Gastroesophageal sphincter (tissue), 4 donors: ENCODE measurements at regions not wholly inside any gene's neighbourhood (a gene's known extent, or its start where the extent isn't known, plus 50 kb on each side); places are given as distances from the start of the nearest gene placed in this dataset.
"Not testable (repeated sequence)": the region's sequence is repeated elsewhere in the genome, so short reads cannot be mapped to it uniquely, and the experiment has no call there.

Experiments used
- ATAC-seq: fragments of 150-250 bp; one replicate; pipeline ENCODE4 v1.9.1; 2016; ENCODE audit warnings: mild to moderate bottlenecking, moderate library complexity
- H3K27ac ChIP-seq, 4 donors: fragments of 200-600 bp; sonication (generic) in 3 of 4; 1 replicate in 3 of 4; 2 replicates in 1 of 4; pipeline ENCODE4 v1.5.1; 2016 to 2019
- H3K27me3 ChIP-seq: fragments of 200-600 bp; sonication (generic); one replicate; pipeline ENCODE4 v1.5.1; 2019
- H3K36me3 ChIP-seq, 2 donors: fragments of 200-600 bp; sonication (generic); one replicate each; pipeline ENCODE4 v1.5.1; 2019; ENCODE audit warnings: control low read depth in 1 of 2
- H3K4me1 ChIP-seq, 3 donors: fragments of 200-600 bp; sonication (generic); 1 replicate in 2 of 3; 2 replicates in 1 of 3; pipeline ENCODE4 v1.5.1; 2016 to 2019; ENCODE audit warnings: control low read depth in 2 of 3
- H3K4me3 ChIP-seq, 2 donors: fragments of 200-600 bp; sonication (generic); one replicate each; pipeline ENCODE4 v1.5.1; 2019; ENCODE audit warnings: mild to moderate bottlenecking in 1 of 2, moderate library complexity in 1 of 2
- H3K9me3 ChIP-seq, 3 donors: fragments of 200-600 bp; sonication (generic); one replicate each; pipeline ENCODE4 v1.5.1; 2017 to 2019; ENCODE audit warnings: control low read depth in 2 of 3
- EP300 ChIP-seq: sonication (generic); formaldehyde crosslinking; IDR thresholded peaks from one replicate; pipeline ENCODE4 v1.6.1; 2017; ENCODE audit warnings: antibody characterized with exemption, mild to moderate bottlenecking
- POLR2A ChIP-seq, 2 donors: fragments of 450-650 bp; IDR thresholded peaks; one replicate each; pipeline ENCODE4 v1.6.1; 2017; ENCODE audit warnings: antibody characterized with exemption in 2 of 2, mild to moderate bottlenecking in 2 of 2, moderate library complexity in 1 of 2
- POLR2AphosphoS5 ChIP-seq: sonication (generic); formaldehyde crosslinking; IDR thresholded peaks from one replicate; pipeline ENCODE4 v1.6.1; 2017; ENCODE audit warnings: antibody characterized with exemption
- WGBS, 2 donors: methylation state at CpG; one replicate each; pipeline ENCODE4 v1.1.5; 2018; ENCODE audit warnings: low coverage in 1 of 2; 5-methylcytosine and 5-hydroxymethylcytosine counted together
- TF ChIP-seq, protein P1 (sequence below), 4 experiments: fragments of 200-600 bp in 2 of 4; fragments of 450-650 bp in 2 of 4; sonication (generic) in 1 of 4; IDR thresholded peaks; one replicate each; pipeline ENCODE4 v1.5.1; 2017 to 2019; ENCODE audit warnings: antibody characterized with exemption in 4 of 4, mild to moderate bottlenecking in 2 of 4, moderate library complexity in 2 of 4

DNA sequence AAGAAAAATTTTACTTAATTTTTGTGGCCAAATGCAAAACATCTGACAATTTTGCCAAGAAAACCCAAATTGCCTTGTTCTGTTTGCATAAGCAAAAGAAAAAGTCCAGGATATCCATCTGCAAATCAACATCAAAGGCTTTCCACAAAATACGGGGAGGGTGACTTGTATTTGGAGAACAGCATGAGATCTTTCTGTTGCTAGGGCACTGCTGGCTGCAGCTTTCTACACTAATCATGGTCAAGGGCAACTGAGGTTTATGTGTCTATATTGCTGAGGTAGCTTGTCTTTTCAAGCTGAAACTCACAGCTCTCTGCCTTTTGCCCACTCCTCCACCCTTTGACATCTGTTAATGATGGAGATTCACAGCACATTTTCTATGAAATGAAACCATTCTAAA, 389.1 kb downstream of the NKX6-1 start:
- TF ChIP-seq, protein P1, sequence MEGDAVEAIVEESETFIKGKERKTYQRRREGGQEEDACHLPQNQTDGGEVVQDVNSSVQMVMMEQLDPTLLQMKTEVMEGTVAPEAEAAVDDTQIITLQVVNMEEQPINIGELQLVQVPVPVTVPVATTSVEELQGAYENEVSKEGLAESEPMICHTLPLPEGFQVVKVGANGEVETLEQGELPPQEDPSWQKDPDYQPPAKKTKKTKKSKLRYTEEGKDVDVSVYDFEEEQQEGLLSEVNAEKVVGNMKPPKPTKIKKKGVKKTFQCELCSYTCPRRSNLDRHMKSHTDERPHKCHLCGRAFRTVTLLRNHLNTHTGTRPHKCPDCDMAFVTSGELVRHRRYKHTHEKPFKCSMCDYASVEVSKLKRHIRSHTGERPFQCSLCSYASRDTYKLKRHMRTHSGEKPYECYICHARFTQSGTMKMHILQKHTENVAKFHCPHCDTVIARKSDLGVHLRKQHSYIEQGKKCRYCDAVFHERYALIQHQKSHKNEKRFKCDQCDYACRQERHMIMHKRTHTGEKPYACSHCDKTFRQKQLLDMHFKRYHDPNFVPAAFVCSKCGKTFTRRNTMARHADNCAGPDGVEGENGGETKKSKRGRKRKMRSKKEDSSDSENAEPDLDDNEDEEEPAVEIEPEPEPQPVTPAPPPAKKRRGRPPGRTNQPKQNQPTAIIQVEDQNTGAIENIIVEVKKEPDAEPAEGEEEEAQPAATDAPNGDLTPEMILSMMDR (IDR thresholded peaks at IDR 0.05) = no peak
- TF ChIP-seq POLR2A (IDR thresholded peaks at IDR 0.05) (no peak), POLR2AphosphoS5 (no peak), EP300 (no peak)
- ATAC-seq = no peak
- H3K4me1 ChIP-seq = no peaks in the 10 kb centered on the region
- H3K27me3 ChIP-seq = no peaks in the 10 kb centered on the region
- H3K9me3 ChIP-seq = peaks cover 0 to 16% (median 0%) of the 10 kb centered on the region in 3 donors
- H3K36me3 ChIP-seq = no peaks in the 10 kb centered on the region
- H3K4me3 ChIP-seq = no peak overlapping the region
- H3K27ac ChIP-seq = no peak overlapping the region
- WGBS, 2 donors = 40 to 53% methylated on average over 1 of the region's 1 CpG

DNA sequence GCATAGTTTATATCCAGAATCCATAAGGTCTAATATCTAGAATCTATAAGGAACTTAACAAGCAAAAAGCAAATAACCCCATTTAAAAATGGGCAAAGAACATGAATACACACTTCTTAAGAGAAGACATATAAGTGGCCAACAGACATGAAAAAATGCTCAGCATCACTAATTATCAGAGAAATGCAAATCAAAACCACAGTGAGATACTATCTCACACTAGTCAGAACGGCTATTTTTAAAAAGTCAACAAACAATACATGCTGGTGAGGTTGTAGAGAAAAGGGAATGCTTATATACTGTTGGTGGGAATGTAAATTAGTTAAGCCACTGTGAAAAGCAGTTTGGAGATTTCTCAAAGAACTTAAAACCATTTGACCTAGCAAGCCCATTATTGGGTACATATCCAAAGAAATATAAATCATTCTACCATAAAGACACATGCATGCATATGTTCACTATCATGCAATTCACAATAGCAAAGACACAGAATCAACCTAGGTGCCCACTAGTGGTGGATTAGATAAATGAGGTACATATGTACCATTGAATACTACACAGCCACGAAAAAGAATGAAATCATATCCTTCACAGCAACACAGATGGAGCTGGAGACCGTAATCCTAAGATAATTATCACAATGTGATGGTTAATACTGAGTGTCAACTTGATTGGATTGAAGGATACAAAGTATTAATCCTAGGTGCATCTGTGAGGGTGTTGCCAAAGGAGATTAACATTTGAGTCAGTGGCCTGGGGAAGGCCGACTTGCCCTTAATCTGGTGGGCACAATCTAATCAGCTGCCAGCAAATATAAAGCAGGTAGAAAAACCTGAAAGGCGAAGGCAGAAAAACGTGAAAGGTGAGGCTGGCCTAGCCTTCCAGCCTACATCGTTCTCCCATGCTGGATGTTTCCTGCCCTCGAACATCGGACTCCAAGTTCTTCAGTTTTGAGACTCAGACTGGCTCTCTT, 397.2 kb downstream of the NKX6-1 start:
- H3K27me3 ChIP-seq, H3K9me3 ChIP-seq, H3K4me3 ChIP-seq, H3K27ac ChIP-seq, H3K36me3 ChIP-seq, H3K4me1 ChIP-seq, ATAC-seq: not testable (repeated sequence)
- 83 to 92% methylated on average over 9 of the region's 9 CpGs for WGBS, 2 donors

DNA sequence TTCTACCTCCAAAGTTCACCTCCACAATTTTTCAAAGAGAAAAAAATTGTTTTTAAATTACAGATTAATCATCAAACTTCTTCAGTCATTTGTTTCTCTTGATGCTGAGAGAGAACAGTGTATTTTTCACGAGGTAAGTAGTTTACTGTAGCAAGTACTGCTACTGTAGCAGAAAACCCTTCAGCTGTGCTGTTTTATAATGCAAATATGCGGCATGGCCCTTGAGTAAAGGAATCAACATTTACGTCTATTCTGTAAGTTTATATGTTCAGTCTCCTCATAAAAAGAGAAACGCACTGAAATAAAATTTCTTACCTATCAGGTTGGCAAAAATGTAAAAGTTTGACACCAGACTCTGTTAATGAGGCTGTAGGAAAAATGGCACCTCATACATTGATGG, 399.0 kb downstream of the NKX6-1 start:
- Histone ChIP-seq H3K4me3 (no peak overlapping the region), H3K36me3 (no peaks in the 10 kb centered on the region), H3K4me1 (peaks cover 0 to 7% (median 0%) of the 10 kb centered on the region in 3 donors), H3K27me3 (no peaks in the 10 kb centered on the region), H3K9me3 (no peaks in the 10 kb centered on the region), H3K27ac (no peak overlapping the region)
- no peak for ATAC-seq
- TF ChIP-seq EP300 (no peak), POLR2A (IDR thresholded peaks at IDR 0.05) (no peak)
- WGBS, 2 donors = 59 to 71% methylated on average over 4 of the region's 4 CpGs

DNA sequence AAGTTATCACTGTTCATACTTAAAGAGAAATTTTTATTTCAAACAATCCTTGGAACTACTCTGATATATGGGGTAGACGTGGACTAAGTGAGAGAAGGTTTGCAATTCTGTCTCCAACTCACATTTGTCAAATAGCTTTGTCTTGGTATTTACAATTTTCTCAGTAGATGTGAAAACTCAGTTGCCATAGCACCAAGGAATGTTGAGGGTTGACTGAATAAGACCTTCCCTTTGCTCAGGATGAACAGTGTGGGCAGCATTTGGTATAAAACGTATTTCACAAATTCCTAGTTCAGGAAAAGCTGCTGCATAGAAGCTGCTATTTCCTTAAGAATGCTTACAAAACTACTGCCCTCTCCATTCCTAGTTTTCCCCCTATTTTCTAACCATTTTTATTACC, 399.5 kb downstream of the NKX6-1 start:
- Histone ChIP-seq H3K27ac (no peak overlapping the region), H3K9me3 (no peaks in the 10 kb centered on the region), H3K36me3 (no peaks in the 10 kb centered on the region), H3K4me3 (no peak overlapping the region), H3K4me1 (peaks cover 0 to 7% (median 0%) of the 10 kb centered on the region in 3 donors), H3K27me3 (no peaks in the 10 kb centered on the region)
- ATAC-seq = no peak
- TF ChIP-seq POLR2AphosphoS5 (no peak), EP300 (no peak), POLR2A (IDR thresholded peaks at IDR 0.05) (no peak)
- TF ChIP-seq, protein P1 (IDR thresholded peaks at IDR 0.05) = no peak
- WGBS, 2 donors = 27 to 33% methylated on average over 2 of the region's 2 CpGs

DNA sequence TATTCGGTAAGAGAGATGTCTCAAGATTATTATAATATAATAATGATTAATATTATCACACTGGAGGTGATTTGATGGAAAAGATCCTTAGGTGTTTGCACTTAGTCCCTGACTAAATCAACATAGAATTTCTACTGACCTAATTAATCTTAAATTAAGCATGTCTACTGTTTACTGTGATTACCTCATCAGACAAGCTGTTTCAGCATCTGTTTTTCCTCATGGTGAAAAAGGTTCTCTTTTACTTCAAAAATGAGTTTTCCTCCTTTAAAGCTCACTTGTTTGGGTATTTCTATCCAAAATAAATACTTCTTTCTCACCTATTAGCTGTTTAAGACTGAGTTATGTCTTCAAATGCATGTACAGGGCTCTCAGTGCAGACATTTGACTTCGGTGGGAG, 407.8 kb downstream of the NKX6-1 start:
- WGBS, 2 donors = 4 to 13% methylated on average over 2 of the region's 2 CpGs
- H3K4me1 ChIP-seq = peaks cover 0 to 11% (median 0%) of the 10 kb centered on the region in 3 donors
- no peaks in the 10 kb centered on the region for H3K36me3 ChIP-seq
- no peaks in the 10 kb centered on the region for H3K9me3 ChIP-seq
- TF ChIP-seq POLR2AphosphoS5 = no peak
- TF ChIP-seq, protein P1 (IDR thresholded peaks at IDR 0.05) = no peak
- TF ChIP-seq EP300 = no peak
- TF ChIP-seq POLR2A (IDR thresholded peaks at IDR 0.05) = no peak
- H3K4me3 ChIP-seq = no peak overlapping the region
- H3K27ac ChIP-seq = no peak overlapping the region
- no peaks in the 10 kb centered on the region for H3K27me3 ChIP-seq
- no peak for ATAC-seq
